ENCODE measurements at regions not wholly inside any gene's neighbourhood (a gene's known extent, or its start where the extent isn't known, plus 50 kb on each side); places are given as distances from the start of the nearest gene placed in this dataset.
A peak's percentile ranks its signal among the peaks of the same experiment; 100 is the strongest.

DNA sequence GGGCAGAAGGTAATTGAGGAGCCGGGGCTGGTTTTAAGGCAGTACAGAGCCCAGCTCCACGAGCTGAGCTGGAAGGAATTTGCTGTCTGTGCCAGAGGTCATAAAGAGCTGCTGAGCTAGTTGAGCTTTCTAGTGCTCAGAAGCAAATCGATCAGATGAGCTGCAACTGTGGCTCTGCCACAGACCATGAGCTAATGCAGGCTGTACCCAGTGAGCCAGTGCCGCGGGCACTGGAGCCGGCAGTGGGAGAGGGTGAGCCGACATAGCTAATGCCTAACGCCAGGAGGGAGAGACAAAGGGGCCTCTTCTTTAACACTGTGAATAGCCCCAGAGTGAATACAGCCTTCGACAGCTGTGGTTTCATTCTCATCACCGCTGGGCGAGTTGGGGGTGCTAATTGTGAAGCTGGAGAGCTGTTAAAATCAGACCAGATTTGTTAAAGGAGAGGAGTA is 410.1 kb upstream of the TCF4 start:
- TF ChIP-seq CTCF (IDR thresholded peaks at IDR 0.05; ENCODE audit: low read depth, low read length): no peak
- H3K9me3 ChIP-seq (ENCODE audit: severe bottlenecking): no peaks in the 10 kb centered on the region
- H3K27ac ChIP-seq: no peak overlapping the region
- H3K4me3 ChIP-seq (ENCODE audit: low read depth, low read length): no peak overlapping the region
- H3K36me3 ChIP-seq: no peaks in the 10 kb centered on the region
- H3K27me3 ChIP-seq (ENCODE audit: insufficient read depth, low read depth, severe bottlenecking): no peaks in the 10 kb centered on the region
- DNase-seq: peak; percentile 33

- Histone ChIP-seq H3K4me3 (ENCODE audit: low read depth, low read length) (no peak overlapping the region), H3K36me3 (no peaks in the 10 kb centered on the region), H3K27me3 (ENCODE audit: insufficient read depth, low read depth, severe bottlenecking) (no peaks in the 10 kb centered on the region), H3K9me3 (ENCODE audit: severe bottlenecking) (no peaks in the 10 kb centered on the region), H3K27ac (no peak overlapping the region)
- no peak for TF ChIP-seq CTCF (IDR thresholded peaks at IDR 0.05; ENCODE audit: low read depth, low read length)
- DNase-seq: no peak
Observed at GRCh38 chr18:55997151-55997561, 409.2 kb upstream of the TCF4 start.

GRCh38 chr18:55996717-55997116 is 408.7 kb upstream of the TCF4 start:
- no peaks in the 10 kb centered on the region for H3K36me3 ChIP-seq
- no peaks in the 10 kb centered on the region for H3K27me3 ChIP-seq (ENCODE audit: insufficient read depth, low read depth, severe bottlenecking)
- no peak overlapping the region for H3K4me3 ChIP-seq (ENCODE audit: low read depth, low read length)
- H3K9me3 ChIP-seq (ENCODE audit: severe bottlenecking): no peaks in the 10 kb centered on the region
- no peak for TF ChIP-seq CTCF (IDR thresholded peaks at IDR 0.05; ENCODE audit: low read depth, low read length)
- DNase-seq: no peak
- no peak overlapping the region for H3K27ac ChIP-seq

GRCh38 chr18:55990186-55990585 is 402.2 kb upstream of the TCF4 start:
- H3K27ac ChIP-seq: no peak overlapping the region

GRCh38 chr18:55988537-55988936 is 400.5 kb upstream of the TCF4 start:
- DNase-seq: no peak
- peaks cover 7% of the 10 kb centered on the region for H3K9me3 ChIP-seq (ENCODE audit: severe bottlenecking)
- no peaks in the 10 kb centered on the region for H3K36me3 ChIP-seq
- no peaks in the 10 kb centered on the region for H3K27me3 ChIP-seq (ENCODE audit: insufficient read depth, low read depth, severe bottlenecking)
- H3K4me3 ChIP-seq (ENCODE audit: low read depth, low read length): no peak overlapping the region
- TF ChIP-seq CTCF (IDR thresholded peaks at IDR 0.05; ENCODE audit: low read depth, low read length): no peak
- H3K27ac ChIP-seq: no peak overlapping the region

More at GRCh38 chr18:55990186-55990585, 402.2 kb upstream of the TCF4 start:
- DNase-seq: no peak
- Histone ChIP-seq H3K27me3 (ENCODE audit: insufficient read depth, low read depth, severe bottlenecking) (no peaks in the 10 kb centered on the region), H3K36me3 (no peaks in the 10 kb centered on the region), H3K4me3 (ENCODE audit: low read depth, low read length) (no peak overlapping the region), H3K9me3 (ENCODE audit: severe bottlenecking) (peaks cover 3% of the 10 kb centered on the region)
- TF ChIP-seq CTCF (IDR thresholded peaks at IDR 0.05; ENCODE audit: low read depth, low read length): no peak

- peaks cover 7% of the 10 kb centered on the region for H3K9me3 ChIP-seq (ENCODE audit: severe bottlenecking)
- H3K36me3 ChIP-seq: no peaks in the 10 kb centered on the region
- no peaks in the 10 kb centered on the region for H3K27me3 ChIP-seq (ENCODE audit: insufficient read depth, low read depth, severe bottlenecking)
- no peak overlapping the region for H3K27ac ChIP-seq
- DNase-seq: no peak
- H3K4me3 ChIP-seq (ENCODE audit: low read depth, low read length): no peak overlapping the region
- TF ChIP-seq CTCF (IDR thresholded peaks at IDR 0.05; ENCODE audit: low read depth, low read length): no peak
Observed at GRCh38 chr18:55983433-55983832, 395.4 kb upstream of the TCF4 start.
